ENCODE measurements at regions not wholly inside any gene's neighbourhood (a gene's known extent, or its start where the extent isn't known, plus 50 kb on each side); places are given as distances from the start of the nearest gene placed in this dataset.

DNA sequence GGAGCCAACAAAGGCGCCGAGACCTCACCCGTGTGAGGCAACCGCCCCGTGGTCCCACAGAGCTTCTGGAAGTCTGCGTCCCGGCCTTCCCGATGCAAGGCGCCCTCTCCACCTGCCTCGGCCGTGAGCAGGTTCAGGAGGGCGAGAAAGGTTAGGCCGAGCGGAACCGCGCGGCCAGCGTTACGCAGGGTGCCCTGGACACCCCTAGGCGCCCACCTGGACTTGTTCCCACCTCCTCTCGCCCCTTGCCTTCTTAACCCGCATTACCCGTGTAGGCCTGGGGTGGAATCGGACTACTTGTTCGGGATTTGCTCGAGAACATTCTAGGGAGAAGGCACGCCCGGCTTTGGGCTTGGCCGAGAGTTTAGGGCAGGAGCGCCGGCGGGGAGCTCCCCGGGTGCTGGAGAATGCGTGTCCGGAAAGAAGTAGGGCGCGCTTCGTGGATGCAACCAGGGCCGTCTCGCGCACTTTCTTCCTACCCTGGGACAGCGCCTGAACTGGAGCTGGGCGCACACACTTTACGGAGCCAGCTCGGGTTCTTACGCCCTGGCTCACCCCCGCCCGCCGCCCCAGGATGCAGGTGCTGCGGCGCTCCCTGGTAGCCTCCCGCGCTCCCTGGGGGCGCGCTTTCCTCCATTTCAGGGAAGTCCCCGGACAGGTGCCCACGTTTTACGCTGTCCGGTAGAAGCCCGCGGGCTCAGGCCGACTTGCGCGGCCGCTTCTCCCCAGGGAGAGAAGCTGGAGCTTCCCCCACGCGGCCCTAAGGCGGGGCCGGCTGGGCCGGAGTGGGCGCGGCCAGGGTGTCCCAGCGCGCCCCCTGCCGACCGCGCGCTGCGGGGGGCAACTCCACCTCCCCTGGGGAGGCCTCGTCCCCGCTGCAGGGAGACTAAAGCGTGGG, 74.5 kb downstream of the INSIG1 start (continued):
- TF ChIP-seq STAT5B (CRISPR knock-in tag; IDR thresholded peaks at IDR 0.05): no peak

DNA sequence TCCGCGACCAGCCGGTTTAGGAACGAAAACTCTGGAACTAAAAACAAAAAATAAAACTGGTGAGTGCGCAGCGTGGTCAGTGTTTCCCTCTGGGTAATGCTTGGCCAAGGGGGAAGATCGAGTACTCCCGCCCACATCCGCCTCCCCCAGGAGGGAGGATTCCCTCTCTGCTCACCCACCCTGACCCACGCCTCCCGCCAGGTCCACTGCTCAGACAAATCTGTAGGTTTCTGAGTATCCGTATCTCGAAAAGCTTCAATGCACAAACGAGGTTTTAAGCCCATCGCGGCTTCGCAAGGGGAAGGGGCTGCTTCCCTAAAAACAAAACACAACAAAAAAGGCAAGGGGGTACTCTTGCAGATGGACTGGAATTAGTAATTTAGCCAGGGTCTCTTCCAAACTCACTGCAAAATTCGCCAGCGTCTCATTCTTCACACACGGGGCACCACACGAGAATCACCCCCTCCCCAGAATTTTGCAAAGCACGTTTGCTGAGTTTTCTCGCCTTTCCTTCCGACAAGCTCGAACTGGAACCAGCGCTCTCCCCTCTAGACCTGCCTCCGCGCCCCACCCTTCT, 75.2 kb downstream of the INSIG1 start:
- H2AFZ ChIP-seq (ENCODE audit: low read depth, low read length): no peak overlapping the region
- 34% methylated on average over 28 of the region's 28 CpGs for WGBS (ENCODE audit: insufficient coverage, low coverage, missing lambda C conversion rate)

More for the DNA sequence above, 75.2 kb downstream of the INSIG1 start:
- ChIA-PET CTCF (ENCODE audit: low intra/inter-chr PET ratio) (no interaction called here), POLR2A (interaction anchor here (0.5 to 0.9 kb wide), 5 partner anchors 9 to 1422 kb away, joined by 3 to 4 read pairs (median 3); no protein-coding TSS in a partner anchor)
- peaks cover 0 to 18% of the 10 kb centered on the region in 2 experiments; a peak in 1 of 5 replicates for H3K4me1 ChIP-seq (replicated peaks in 1 of 2; ENCODE audit: control insufficient read depth in 2 of 2, insufficient read depth in 2 of 2, low read length in 2 of 2)
- H3K9me3 ChIP-seq (replicated peaks; ENCODE audit: control insufficient read depth, insufficient read depth, low read depth, low read length): no peaks in the 10 kb centered on the region
- no peak overlapping the region for H3K4me3 ChIP-seq
- in situ Hi-C loops (cut with MboI) (no loop called here), intact Hi-C loops (cut with micrococcal nuclease) (no loop called here)
- H3K9ac ChIP-seq (ENCODE audit: insufficient read depth in 1 of 2, low read depth in 2 of 2, low read length in 2 of 2): no peak overlapping the region
- no peaks in the 10 kb centered on the region for H3K36me3 ChIP-seq (ENCODE audit: control insufficient read depth, insufficient read depth, low read length)
- FAIRE-seq: no peak
- H3K27me3 ChIP-seq (ENCODE audit: control insufficient read depth in 2 of 2, insufficient read depth in 2 of 2, low read length in 2 of 2): peaks cover 45 to 83% of the 10 kb centered on the region in 2 experiments
- DNase-seq (ENCODE audit: extremely low read depth in 1 of 4, low spot score in 3 of 4): no peak
- H3K9me1 ChIP-seq (ENCODE audit: control insufficient read depth, insufficient read depth, low read length): no peaks in the 10 kb centered on the region
- no TSS peak for BruUV-seq (replicated peaks)
- no peak for ATAC-seq
- H4K20me1 ChIP-seq (replicated peaks; ENCODE audit: control insufficient read depth, insufficient read depth, low read length): 0 out of 2 replicates have a peak, but pooled peaks cover 6% of the 10 kb centered on the region
- H3K4me2 ChIP-seq (ENCODE audit: insufficient read depth, low read length): no peak overlapping the region
- no peak for TF ChIP-seq MEF2D (tag; conservative IDR thresholded peaks at IDR 0.05; ENCODE audit: low read depth)
- no peak for TF ChIP-seq KAT2B (IDR thresholded peaks at IDR 0.05; ENCODE audit: low read depth, low read length)
- TF ChIP-seq, protein P1, sequence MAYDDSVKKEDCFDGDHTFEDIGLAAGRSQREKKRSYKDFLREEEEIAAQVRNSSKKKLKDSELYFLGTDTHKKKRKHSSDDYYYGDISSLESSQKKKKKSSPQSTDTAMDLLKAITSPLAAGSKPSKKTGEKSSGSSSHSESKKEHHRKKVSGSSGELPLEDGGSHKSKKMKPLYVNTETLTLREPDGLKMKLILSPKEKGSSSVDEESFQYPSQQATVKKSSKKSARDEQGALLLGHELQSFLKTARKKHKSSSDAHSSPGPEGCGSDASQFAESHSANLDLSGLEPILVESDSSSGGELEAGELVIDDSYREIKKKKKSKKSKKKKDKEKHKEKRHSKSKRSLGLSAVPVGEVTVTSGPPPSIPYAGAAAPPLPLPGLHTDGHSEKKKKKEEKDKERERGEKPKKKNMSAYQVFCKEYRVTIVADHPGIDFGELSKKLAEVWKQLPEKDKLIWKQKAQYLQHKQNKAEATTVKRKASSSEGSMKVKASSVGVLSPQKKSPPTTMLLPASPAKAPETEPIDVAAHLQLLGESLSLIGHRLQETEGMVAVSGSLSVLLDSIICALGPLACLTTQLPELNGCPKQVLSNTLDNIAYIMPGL (CRISPR knock-in tag; IDR thresholded peaks at IDR 0.05): no peak
- TF ChIP-seq, protein P2, sequence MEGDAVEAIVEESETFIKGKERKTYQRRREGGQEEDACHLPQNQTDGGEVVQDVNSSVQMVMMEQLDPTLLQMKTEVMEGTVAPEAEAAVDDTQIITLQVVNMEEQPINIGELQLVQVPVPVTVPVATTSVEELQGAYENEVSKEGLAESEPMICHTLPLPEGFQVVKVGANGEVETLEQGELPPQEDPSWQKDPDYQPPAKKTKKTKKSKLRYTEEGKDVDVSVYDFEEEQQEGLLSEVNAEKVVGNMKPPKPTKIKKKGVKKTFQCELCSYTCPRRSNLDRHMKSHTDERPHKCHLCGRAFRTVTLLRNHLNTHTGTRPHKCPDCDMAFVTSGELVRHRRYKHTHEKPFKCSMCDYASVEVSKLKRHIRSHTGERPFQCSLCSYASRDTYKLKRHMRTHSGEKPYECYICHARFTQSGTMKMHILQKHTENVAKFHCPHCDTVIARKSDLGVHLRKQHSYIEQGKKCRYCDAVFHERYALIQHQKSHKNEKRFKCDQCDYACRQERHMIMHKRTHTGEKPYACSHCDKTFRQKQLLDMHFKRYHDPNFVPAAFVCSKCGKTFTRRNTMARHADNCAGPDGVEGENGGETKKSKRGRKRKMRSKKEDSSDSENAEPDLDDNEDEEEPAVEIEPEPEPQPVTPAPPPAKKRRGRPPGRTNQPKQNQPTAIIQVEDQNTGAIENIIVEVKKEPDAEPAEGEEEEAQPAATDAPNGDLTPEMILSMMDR (IDR thresholded peaks at IDR 0.05 in 2 of 3, conservative IDR thresholded peaks at IDR 0.05 in 1 of 3; ENCODE audit: insufficient read depth in 2 of 3, low read depth in 1 of 3, low read length in 3 of 3): peak in 1 of 3 experiments; percentile 1; a peak in 1 of 6 replicates
- no peaks in the 10 kb centered on the region for H3K79me2 ChIP-seq (ENCODE audit: control insufficient read depth, insufficient read depth, low read length)
- H3K27ac ChIP-seq (ENCODE audit: extremely low read depth, low read depth, low read length): no peak overlapping the region

Measured in K562 (cell line).